Lower leg skin (tissue), 3 donors: ENCODE measurements at regions not wholly inside any gene's neighbourhood (a gene's known extent, or its start where the extent isn't known, plus 50 kb on each side); places are given as distances from the start of the nearest gene placed in this dataset.

Experiments used
- POLR2A ChIP-seq, 2 donors: fragments of 450-650 bp; IDR thresholded peaks; one replicate each; pipeline ENCODE4 v1.6.1; 2016 to 2017; ENCODE audit warnings: antibody characterized with exemption in 2 of 2, mild to moderate bottlenecking in 1 of 2, moderate library complexity in 1 of 2
- TF ChIP-seq, protein P1 (sequence below), 3 donors: fragments of 450-650 bp; IDR thresholded peaks; one replicate each; pipeline ENCODE4 v1.5.1; 2016; ENCODE audit warnings: antibody characterized with exemption in 3 of 3, mild to moderate bottlenecking in 3 of 3, moderate library complexity in 2 of 3

- TF ChIP-seq, protein P1, sequence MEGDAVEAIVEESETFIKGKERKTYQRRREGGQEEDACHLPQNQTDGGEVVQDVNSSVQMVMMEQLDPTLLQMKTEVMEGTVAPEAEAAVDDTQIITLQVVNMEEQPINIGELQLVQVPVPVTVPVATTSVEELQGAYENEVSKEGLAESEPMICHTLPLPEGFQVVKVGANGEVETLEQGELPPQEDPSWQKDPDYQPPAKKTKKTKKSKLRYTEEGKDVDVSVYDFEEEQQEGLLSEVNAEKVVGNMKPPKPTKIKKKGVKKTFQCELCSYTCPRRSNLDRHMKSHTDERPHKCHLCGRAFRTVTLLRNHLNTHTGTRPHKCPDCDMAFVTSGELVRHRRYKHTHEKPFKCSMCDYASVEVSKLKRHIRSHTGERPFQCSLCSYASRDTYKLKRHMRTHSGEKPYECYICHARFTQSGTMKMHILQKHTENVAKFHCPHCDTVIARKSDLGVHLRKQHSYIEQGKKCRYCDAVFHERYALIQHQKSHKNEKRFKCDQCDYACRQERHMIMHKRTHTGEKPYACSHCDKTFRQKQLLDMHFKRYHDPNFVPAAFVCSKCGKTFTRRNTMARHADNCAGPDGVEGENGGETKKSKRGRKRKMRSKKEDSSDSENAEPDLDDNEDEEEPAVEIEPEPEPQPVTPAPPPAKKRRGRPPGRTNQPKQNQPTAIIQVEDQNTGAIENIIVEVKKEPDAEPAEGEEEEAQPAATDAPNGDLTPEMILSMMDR (IDR thresholded peaks at IDR 0.05), result no peak
- TF ChIP-seq POLR2A (IDR thresholded peaks at IDR 0.05), result no peak
Observed at GRCh38 chr6:134452906-134453305, 135.0 kb upstream of the SGK1 start.
